ENCODE measurements at regions not wholly inside any gene's neighbourhood (a gene's known extent, or its start where the extent isn't known, plus 50 kb on each side); places are given as distances from the start of the nearest gene placed in this dataset.

DNA sequence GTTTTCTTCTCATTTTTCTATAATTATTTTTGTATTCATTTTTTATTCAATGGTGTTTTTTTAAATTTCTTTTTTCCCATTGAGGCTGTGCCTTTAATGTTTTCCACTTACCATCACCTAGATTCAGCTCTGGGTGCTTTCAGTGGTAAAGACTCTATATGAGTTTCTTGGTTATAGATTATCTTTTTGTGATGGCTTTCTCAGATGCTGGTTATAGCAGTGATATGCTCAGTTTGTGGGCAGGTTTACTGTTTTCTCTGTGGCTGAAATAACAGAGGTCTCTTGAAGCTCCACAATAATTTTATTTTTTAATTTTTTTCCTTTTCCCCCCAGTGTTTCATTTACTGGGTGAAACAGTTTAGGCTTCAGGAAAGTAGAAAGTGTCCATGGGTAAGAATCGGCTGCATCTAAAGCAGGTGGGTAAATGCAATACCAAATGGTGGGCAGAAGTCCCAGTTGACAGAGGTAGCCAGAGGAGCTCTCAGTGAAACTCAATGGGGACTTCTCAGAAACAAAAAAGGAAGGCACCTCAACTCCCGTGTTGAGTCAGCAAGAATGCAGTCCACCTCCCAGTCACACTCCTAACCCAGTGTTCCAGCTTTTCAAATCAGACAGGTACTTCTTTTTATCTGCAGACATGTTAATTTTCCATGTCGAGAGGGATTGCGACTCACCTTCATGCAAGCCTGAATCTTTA lies 106.7 kb downstream of the KDM5D start:
- TF ChIP-seq ZNF274 (IDR thresholded peaks at IDR 0.05; ENCODE audit: low read depth, low read length) = no peak
- TF ChIP-seq YY1 (IDR thresholded peaks at IDR 0.05; ENCODE audit: insufficient read depth, insufficient read length) = no peak
- no peak for TF ChIP-seq SUZ12 (IDR thresholded peaks at IDR 0.05; ENCODE audit: extremely low read depth, insufficient read depth, insufficient read length)
